WTC11 (cell line): ENCODE measurements at regions not wholly inside any gene's neighbourhood (a gene's known extent, or its start where the extent isn't known, plus 50 kb on each side); places are given as distances from the start of the nearest gene placed in this dataset.

ENCODE experiments used
- ATAC-seq: fragments of 200-7000 bp; cut with Tn5 transposase; 2 replicates; pipeline ENCODE4 v1.10.0; 2021; ENCODE audit warnings: mild to moderate bottlenecking, moderate library complexity
- CTCF ChIA-PET: fragments of 300-600 bp; sonication (Branson Sonifier 250); formaldehyde crosslinking; loops from one replicate; lab custom pipeline; 2021; ENCODE audit warnings: antibody characterized with exemption; lab: Charles Lee
- POLR2A ChIA-PET: fragments of 350-600 bp; sonication (Branson Sonifier 250); formaldehyde crosslinking; loops from one replicate; lab custom pipeline; 2021; ENCODE audit warnings: antibody characterized with exemption; lab: Charles Lee
- DNase-seq: peaks from one replicate; pipeline ENCODE4 v3.0.0; 2021; ENCODE audit warnings: low spot score
- H3K27ac Mint-ChIP-seq: 2 replicates; pipeline ENCODE4 v1.8.0; 2021; ENCODE audit warnings: mixed read lengths
- H3K27me3 Mint-ChIP-seq: 2 replicates; pipeline ENCODE4 v1.8.0; 2021; ENCODE audit warnings: low read depth, mild to moderate bottlenecking, moderate library complexity, mixed read lengths
- H3K36me3 Mint-ChIP-seq: 2 replicates; pipeline ENCODE4 v1.8.0; 2021; ENCODE audit warnings: mixed read lengths
- H3K4me1 Mint-ChIP-seq: 2 replicates; pipeline ENCODE4 v1.8.0; 2022; ENCODE audit warnings: mixed read lengths
- H3K4me3 Mint-ChIP-seq: 2 replicates; pipeline ENCODE4 v1.8.0; 2021; ENCODE audit warnings: mild to moderate bottlenecking, moderate library complexity, mixed read lengths
- H3K9me3 Mint-ChIP-seq: 2 replicates; pipeline ENCODE4 v1.8.0; 2021; ENCODE audit warnings: mixed read lengths
- ATF1 ChIP-seq: sonication (generic); formaldehyde crosslinking; IDR thresholded peaks from 2 replicates; pipeline ENCODE4 v1.8.1; 2023; ENCODE audit warnings: mild to moderate bottlenecking, moderate library complexity, missing genetic modification reagents
- FOXJ3 ChIP-seq: sonication (generic); formaldehyde crosslinking; IDR thresholded peaks from 2 replicates; pipeline ENCODE4 v1.9.0; 2021; ENCODE audit warnings: missing genetic modification reagents, mild to moderate bottlenecking, borderline replicate concordance
- JAZF1 ChIP-seq: fragments of 250-450 bp; sonication (Bioruptor Pico); IDR thresholded peaks from 2 replicates; pipeline ENCODE4 v1.9.0; 2021; ENCODE audit warnings: moderate library complexity, mild to moderate bottlenecking, inconsistent platforms
- MXD4 ChIP-seq: fragments of 250-450 bp; sonication (Bioruptor Pico); IDR thresholded peaks from 2 replicates; pipeline ENCODE4 v1.8.0; 2021; ENCODE audit warnings: mild to moderate bottlenecking, moderate library complexity, borderline replicate concordance
- NFE2L1 ChIP-seq: sonication (generic); formaldehyde crosslinking; IDR thresholded peaks from 2 replicates; pipeline ENCODE4 v1.8.1; 2023; ENCODE audit warnings: missing genetic modification reagents
- NR2C2 ChIP-seq: sonication (generic); formaldehyde crosslinking; IDR thresholded peaks from 2 replicates; pipeline ENCODE4 v1.8.0; 2022; ENCODE audit warnings: mild to moderate bottlenecking, missing genetic modification reagents
- OVOL2 ChIP-seq: fragments of 250-450 bp; sonication (Bioruptor Pico); IDR thresholded peaks from 2 replicates; pipeline ENCODE4 v1.9.0; 2021; ENCODE audit warnings: mild to moderate bottlenecking, borderline replicate concordance
- SP1 ChIP-seq: sonication (generic); formaldehyde crosslinking; conservative IDR thresholded peaks from 2 replicates; pipeline ENCODE4 v1.8.1; 2022; ENCODE audit warnings: missing genetic modification reagents
- ZNF121 ChIP-seq: sonication (generic); formaldehyde crosslinking; IDR thresholded peaks from 2 replicates; pipeline ENCODE4 v1.8.0; 2023; ENCODE audit warnings: missing genetic modification reagents
- TF ChIP-seq, protein P1 (sequence below): fragments of 250-450 bp; sonication (Bioruptor Pico); IDR thresholded peaks from 2 replicates; pipeline ENCODE4 v1.9.0; 2021; ENCODE audit warnings: mild to moderate bottlenecking
- TF ChIP-seq, protein P2 (sequence below): sonication (generic); formaldehyde crosslinking; IDR thresholded peaks from 2 replicates; pipeline ENCODE4 v1.8.0; 2022; ENCODE audit warnings: mild to moderate bottlenecking, missing genetic modification reagents
- TF ChIP-seq, protein P3 (sequence below): fragments of 250-450 bp; sonication (Bioruptor Pico); IDR thresholded peaks from 2 replicates; pipeline ENCODE4 v1.9.0; 2021; ENCODE audit warnings: mild to moderate bottlenecking, borderline replicate concordance
- TF ChIP-seq, protein P4 (sequence below): sonication (generic); formaldehyde crosslinking; conservative IDR thresholded peaks from 2 replicates; pipeline ENCODE4 v1.8.1; 2023; ENCODE audit warnings: mild to moderate bottlenecking, low read depth, missing genetic modification reagents, moderate library complexity
- TF ChIP-seq, protein P5 (sequence below): sonication (generic); formaldehyde crosslinking; IDR thresholded peaks from 2 replicates; pipeline ENCODE4 v1.8.0; 2023; ENCODE audit warnings: missing genetic modification reagents, mild to moderate bottlenecking, borderline replicate concordance

DNA sequence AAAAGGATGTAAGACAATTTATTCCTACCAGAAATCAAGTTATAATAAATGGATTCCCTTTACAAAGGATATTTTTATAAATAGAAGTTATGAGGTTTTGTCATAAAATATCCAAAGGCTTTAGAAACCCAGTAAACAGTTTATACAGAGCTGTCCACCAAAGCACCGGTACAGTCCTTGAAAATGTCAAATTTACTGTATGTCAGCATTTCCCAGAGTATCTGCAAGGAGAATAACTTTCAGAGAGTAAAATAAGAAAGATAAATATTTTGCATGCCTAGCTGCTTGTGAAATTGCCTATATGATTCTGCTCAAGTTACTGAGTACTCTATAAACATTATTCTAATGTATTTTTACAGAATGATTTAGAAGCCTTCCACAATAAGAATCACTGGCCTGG, 923.3 kb upstream of the DDX18 start:
- CTCF ChIA-PET = no interaction called here
- Mint-ChIP-seq H3K4me3 (no peak overlapping the region), H3K9me3 (peaks cover 73% of the 10 kb centered on the region), H3K27me3 (peaks cover 4% of the 10 kb centered on the region; the same call in 1 of the 2 replicates), H3K36me3 (peaks cover 33% of the 10 kb centered on the region), H3K27ac (no peak overlapping the region), H3K4me1 (no peaks in the 10 kb centered on the region)
- ATAC-seq = no peak
- TF ChIP-seq FOXJ3 (no peak), SP1 (CRISPR knock-in tag) (no peak), ZNF121 (no peak), OVOL2 (CRISPR knock-in tag) (no peak), JAZF1 (no peak)
- TF ChIP-seq, protein P1, sequence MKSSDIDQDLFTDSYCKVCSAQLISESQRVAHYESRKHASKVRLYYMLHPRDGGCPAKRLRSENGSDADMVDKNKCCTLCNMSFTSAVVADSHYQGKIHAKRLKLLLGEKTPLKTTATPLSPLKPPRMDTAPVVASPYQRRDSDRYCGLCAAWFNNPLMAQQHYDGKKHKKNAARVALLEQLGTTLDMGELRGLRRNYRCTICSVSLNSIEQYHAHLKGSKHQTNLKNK = no peak
- TF ChIP-seq, protein P2, sequence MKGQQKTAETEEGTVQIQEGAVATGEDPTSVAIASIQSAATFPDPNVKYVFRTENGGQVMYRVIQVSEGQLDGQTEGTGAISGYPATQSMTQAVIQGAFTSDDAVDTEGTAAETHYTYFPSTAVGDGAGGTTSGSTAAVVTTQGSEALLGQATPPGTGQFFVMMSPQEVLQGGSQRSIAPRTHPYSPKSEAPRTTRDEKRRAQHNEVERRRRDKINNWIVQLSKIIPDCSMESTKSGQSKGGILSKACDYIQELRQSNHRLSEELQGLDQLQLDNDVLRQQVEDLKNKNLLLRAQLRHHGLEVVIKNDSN (CRISPR knock-in tag) = no peak
- TF ChIP-seq, protein P3, sequence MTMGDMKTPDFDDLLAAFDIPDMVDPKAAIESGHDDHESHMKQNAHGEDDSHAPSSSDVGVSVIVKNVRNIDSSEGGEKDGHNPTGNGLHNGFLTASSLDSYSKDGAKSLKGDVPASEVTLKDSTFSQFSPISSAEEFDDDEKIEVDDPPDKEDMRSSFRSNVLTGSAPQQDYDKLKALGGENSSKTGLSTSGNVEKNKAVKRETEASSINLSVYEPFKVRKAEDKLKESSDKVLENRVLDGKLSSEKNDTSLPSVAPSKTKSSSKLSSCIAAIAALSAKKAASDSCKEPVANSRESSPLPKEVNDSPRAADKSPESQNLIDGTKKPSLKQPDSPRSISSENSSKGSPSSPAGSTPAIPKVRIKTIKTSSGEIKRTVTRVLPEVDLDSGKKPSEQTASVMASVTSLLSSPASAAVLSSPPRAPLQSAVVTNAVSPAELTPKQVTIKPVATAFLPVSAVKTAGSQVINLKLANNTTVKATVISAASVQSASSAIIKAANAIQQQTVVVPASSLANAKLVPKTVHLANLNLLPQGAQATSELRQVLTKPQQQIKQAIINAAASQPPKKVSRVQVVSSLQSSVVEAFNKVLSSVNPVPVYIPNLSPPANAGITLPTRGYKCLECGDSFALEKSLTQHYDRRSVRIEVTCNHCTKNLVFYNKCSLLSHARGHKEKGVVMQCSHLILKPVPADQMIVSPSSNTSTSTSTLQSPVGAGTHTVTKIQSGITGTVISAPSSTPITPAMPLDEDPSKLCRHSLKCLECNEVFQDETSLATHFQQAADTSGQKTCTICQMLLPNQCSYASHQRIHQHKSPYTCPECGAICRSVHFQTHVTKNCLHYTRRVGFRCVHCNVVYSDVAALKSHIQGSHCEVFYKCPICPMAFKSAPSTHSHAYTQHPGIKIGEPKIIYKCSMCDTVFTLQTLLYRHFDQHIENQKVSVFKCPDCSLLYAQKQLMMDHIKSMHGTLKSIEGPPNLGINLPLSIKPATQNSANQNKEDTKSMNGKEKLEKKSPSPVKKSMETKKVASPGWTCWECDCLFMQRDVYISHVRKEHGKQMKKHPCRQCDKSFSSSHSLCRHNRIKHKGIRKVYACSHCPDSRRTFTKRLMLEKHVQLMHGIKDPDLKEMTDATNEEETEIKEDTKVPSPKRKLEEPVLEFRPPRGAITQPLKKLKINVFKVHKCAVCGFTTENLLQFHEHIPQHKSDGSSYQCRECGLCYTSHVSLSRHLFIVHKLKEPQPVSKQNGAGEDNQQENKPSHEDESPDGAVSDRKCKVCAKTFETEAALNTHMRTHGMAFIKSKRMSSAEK (CRISPR knock-in tag) = no peak
- TF ChIP-seq, protein P4, sequence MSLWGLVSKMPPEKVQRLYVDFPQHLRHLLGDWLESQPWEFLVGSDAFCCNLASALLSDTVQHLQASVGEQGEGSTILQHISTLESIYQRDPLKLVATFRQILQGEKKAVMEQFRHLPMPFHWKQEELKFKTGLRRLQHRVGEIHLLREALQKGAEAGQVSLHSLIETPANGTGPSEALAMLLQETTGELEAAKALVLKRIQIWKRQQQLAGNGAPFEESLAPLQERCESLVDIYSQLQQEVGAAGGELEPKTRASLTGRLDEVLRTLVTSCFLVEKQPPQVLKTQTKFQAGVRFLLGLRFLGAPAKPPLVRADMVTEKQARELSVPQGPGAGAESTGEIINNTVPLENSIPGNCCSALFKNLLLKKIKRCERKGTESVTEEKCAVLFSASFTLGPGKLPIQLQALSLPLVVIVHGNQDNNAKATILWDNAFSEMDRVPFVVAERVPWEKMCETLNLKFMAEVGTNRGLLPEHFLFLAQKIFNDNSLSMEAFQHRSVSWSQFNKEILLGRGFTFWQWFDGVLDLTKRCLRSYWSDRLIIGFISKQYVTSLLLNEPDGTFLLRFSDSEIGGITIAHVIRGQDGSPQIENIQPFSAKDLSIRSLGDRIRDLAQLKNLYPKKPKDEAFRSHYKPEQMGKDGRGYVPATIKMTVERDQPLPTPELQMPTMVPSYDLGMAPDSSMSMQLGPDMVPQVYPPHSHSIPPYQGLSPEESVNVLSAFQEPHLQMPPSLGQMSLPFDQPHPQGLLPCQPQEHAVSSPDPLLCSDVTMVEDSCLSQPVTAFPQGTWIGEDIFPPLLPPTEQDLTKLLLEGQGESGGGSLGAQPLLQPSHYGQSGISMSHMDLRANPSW (CRISPR knock-in tag) = no peak
- TF ChIP-seq, all 79 proteins: peak for 0
- POLR2A ChIA-PET = no interaction called here
- DNase-seq = no peak

DNA sequence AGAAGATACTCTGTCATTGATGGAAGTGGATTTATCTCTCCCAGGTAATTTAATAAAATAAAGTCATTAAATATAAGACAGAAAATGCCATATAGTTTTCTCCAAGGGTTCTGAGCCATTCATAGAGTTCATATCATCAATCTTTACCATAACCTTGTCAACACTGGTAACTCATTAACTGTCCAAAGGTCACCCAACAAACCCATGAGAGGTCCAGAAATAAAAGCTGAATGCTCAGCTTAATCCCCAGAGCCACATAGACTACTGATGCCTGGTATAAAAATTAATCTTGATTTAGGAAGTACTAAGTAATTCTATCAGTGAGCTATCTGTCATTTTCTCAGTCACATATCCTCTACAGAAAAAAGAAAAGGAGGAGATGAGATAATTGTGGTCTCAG, 903.0 kb upstream of the DDX18 start:
- POLR2A ChIA-PET = no interaction called here
- no peak overlapping the region for H3K4me3 Mint-ChIP-seq
- no peaks in the 10 kb centered on the region for H3K4me1 Mint-ChIP-seq
- no peak for TF ChIP-seq MXD4 (CRISPR knock-in tag)
- TF ChIP-seq ATF1 (CRISPR knock-in tag) = no peak
- TF ChIP-seq NFE2L1 (CRISPR knock-in tag) = no peak
- CTCF ChIA-PET = no interaction called here
- ATAC-seq (no peak), DNase-seq (no peak)
- no peaks in the 10 kb centered on the region for H3K36me3 Mint-ChIP-seq
- no peak overlapping the region for H3K27ac Mint-ChIP-seq
- H3K27me3 Mint-ChIP-seq = no peaks in the 10 kb centered on the region; the same call in 1 of the 2 replicates
- peaks cover 25% of the 10 kb centered on the region for H3K9me3 Mint-ChIP-seq

DNA sequence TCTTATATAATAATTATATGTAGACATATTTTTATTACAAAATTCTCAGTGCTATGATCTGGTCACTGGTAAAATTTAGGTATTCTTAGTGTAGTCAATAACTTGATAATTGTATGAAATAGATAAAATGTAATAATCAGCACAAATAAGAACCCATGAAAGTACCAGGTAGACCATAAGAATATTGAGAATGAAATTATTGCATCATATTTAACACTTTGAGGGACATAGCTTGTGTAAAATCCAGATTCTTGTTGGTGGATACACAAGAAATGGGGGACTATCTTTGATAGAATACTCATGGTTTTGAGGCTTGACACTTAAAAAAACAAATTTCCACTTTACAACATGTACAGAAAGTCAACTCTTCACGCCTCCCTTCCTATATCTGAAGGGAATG, 898.8 kb upstream of the DDX18 start:
- CTCF ChIA-PET = no interaction called here
- no peak overlapping the region for H3K4me3 Mint-ChIP-seq
- H3K27ac Mint-ChIP-seq = no peak overlapping the region
- no peaks in the 10 kb centered on the region for H3K36me3 Mint-ChIP-seq
- TF ChIP-seq, protein P5, sequence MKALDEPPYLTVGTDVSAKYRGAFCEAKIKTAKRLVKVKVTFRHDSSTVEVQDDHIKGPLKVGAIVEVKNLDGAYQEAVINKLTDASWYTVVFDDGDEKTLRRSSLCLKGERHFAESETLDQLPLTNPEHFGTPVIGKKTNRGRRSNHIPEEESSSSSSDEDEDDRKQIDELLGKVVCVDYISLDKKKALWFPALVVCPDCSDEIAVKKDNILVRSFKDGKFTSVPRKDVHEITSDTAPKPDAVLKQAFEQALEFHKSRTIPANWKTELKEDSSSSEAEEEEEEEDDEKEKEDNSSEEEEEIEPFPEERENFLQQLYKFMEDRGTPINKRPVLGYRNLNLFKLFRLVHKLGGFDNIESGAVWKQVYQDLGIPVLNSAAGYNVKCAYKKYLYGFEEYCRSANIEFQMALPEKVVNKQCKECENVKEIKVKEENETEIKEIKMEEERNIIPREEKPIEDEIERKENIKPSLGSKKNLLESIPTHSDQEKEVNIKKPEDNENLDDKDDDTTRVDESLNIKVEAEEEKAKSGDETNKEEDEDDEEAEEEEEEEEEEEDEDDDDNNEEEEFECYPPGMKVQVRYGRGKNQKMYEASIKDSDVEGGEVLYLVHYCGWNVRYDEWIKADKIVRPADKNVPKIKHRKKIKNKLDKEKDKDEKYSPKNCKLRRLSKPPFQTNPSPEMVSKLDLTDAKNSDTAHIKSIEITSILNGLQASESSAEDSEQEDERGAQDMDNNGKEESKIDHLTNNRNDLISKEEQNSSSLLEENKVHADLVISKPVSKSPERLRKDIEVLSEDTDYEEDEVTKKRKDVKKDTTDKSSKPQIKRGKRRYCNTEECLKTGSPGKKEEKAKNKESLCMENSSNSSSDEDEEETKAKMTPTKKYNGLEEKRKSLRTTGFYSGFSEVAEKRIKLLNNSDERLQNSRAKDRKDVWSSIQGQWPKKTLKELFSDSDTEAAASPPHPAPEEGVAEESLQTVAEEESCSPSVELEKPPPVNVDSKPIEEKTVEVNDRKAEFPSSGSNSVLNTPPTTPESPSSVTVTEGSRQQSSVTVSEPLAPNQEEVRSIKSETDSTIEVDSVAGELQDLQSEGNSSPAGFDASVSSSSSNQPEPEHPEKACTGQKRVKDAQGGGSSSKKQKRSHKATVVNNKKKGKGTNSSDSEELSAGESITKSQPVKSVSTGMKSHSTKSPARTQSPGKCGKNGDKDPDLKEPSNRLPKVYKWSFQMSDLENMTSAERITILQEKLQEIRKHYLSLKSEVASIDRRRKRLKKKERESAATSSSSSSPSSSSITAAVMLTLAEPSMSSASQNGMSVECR (CRISPR knock-in tag) = no peak
- no peak for TF ChIP-seq NR2C2 (CRISPR knock-in tag)
- H3K27me3 Mint-ChIP-seq = no peaks in the 10 kb centered on the region
- ATAC-seq (no peak), DNase-seq (no peak)
- no peaks in the 10 kb centered on the region for H3K4me1 Mint-ChIP-seq
- H3K9me3 Mint-ChIP-seq = peaks cover 29% of the 10 kb centered on the region
- POLR2A ChIA-PET = no interaction called here
